HepG2 (cell line): ENCODE measurements at regions not wholly inside any gene's neighbourhood (a gene's known extent, or its start where the extent isn't known, plus 50 kb on each side); places are given as distances from the start of the nearest gene placed in this dataset.

ENCODE experiments used
- ATAC-seq: fragments of 200-7000 bp; cut with Tn5 transposase; 3 replicates; pipeline ENCODE4 v1.9.1; 2020; ENCODE audit warnings: mild to moderate bottlenecking, moderate library complexity
- BruUV-seq: library from RNA; stranded (reverse); fragments of 400-500 nt; replicated peaks from 2 replicates; lab custom pipeline; 2021; lab: Mats Ljungman, UMichigan
- CTCF ChIA-PET: fragments of 300-600 bp; formaldehyde crosslinking; extraction: SDS; loops from one replicate; lab custom pipeline; 2021; ENCODE audit warnings: low total read pairs, inconsistent platforms, low intra/inter-chr PET ratio; lab: Yijun Ruan, JAX
- POLR2A ChIA-PET: fragments of 350-600 bp; sonication (Branson Sonifier 250); formaldehyde crosslinking; loops from one replicate; lab custom pipeline; 2020; ENCODE audit warnings: antibody characterized with exemption, inconsistent platforms; lab: Yijun Ruan, JAX
- DNase-seq: peaks from one replicate; pipeline ENCODE4 v3.0.0-alpha.2; 2015; ENCODE audit warnings: low spot score
- FAIRE-seq: peaks from 3 replicates; lab custom pipeline; 2011; peaks lifted over from hg19 to GRCh38; lab: Jason Lieb, UNC
- H2AFZ ChIP-seq: one replicate; pipeline ENCODE4 v1.6.1; 2011; ENCODE audit warnings: low read length, inconsistent platforms
- H3K27ac ChIP-seq: fragments of 300-600 bp; 3 replicates; pipeline ENCODE4 v1.8.0; 2011; ENCODE audit warnings: mixed run types, mild to moderate bottlenecking, mixed read lengths, low read length, inconsistent platforms; ENCODE audit not compliant: insufficient read depth; ENCODE audit errors: extremely low read length
- H3K27me3 ChIP-seq, 2 experiments: fragments of 200-600 bp in 1 of 2; 2 replicates in 1 of 2; 3 replicates in 1 of 2; pipeline versions ENCODE4 v1.6.0 to v1.8.0; 2011; ENCODE audit warnings: low read length in 2 of 2, mild to moderate bottlenecking in 2 of 2, moderate library complexity in 2 of 2, inconsistent platforms in 1 of 2; ENCODE audit not compliant: insufficient read depth in 2 of 2, control insufficient read depth in 1 of 2
- H3K36me3 ChIP-seq, 2 experiments: fragments of 200-600 bp in 1 of 2; replicated peaks in 1 of 2; 2 replicates in 1 of 2; 3 replicates in 1 of 2; pipeline versions ENCODE4 v1.5.1 to v1.8.0; 2011; ENCODE audit warnings: low read length in 2 of 2, inconsistent platforms in 1 of 2; ENCODE audit not compliant: insufficient read depth in 2 of 2, control insufficient read depth in 1 of 2
- H3K4me1 ChIP-seq: 2 replicates; pipeline ENCODE4 v1.5.1; 2012; ENCODE audit warnings: low read length, inconsistent platforms; ENCODE audit not compliant: insufficient read depth
- H3K4me2 ChIP-seq: 2 replicates; pipeline ENCODE4 v1.6.0; 2011; ENCODE audit warnings: low read depth, low read length, inconsistent platforms
- H3K4me3 ChIP-seq, 3 experiments: fragments of 200-600 bp in 1 of 3; sonication (generic), shearing (Covaris generic) in 1 of 3; replicated peaks in 1 of 3; 2 replicates each; pipeline ENCODE4 v1.5.1; 2011 to 2016; ENCODE audit warnings: low read length in 3 of 3, inconsistent platforms in 2 of 3, low read depth in 2 of 3, mild to moderate bottlenecking in 2 of 3, control low read depth in 1 of 3, mixed read lengths in 1 of 3; ENCODE audit not compliant: insufficient read depth in 1 of 3
- H3K79me2 ChIP-seq: one replicate; pipeline ENCODE4 v1.6.1; 2011; ENCODE audit warnings: low read length, inconsistent platforms; ENCODE audit not compliant: insufficient read depth
- H3K9ac ChIP-seq: 2 replicates; pipeline ENCODE4 v1.6.0; 2011; ENCODE audit warnings: mild to moderate bottlenecking, low read depth, low read length, inconsistent platforms; ENCODE audit not compliant: insufficient read depth
- H3K9me3 ChIP-seq: 2 replicates; pipeline ENCODE4 v1.5.1; 2012; ENCODE audit warnings: mild to moderate bottlenecking, low read length
- H4K20me1 ChIP-seq: 2 replicates; pipeline ENCODE4 v1.6.0; 2011; ENCODE audit warnings: inconsistent platforms, mild to moderate bottlenecking, low read length, moderate library complexity; ENCODE audit not compliant: insufficient read depth
- CEBPB ChIP-seq: IDR thresholded peaks from 2 replicates; pipeline ENCODE4 v1.6.1; 2011; ENCODE audit warnings: low read depth, low read length, improper control_type of control experiment, borderline replicate concordance
- IKZF4 ChIP-seq: sonication (generic); formaldehyde crosslinking; IDR thresholded peaks from 2 replicates; pipeline ENCODE4 v1.5.1; 2020; ENCODE audit warnings: borderline replicate concordance, mild to moderate bottlenecking, low read depth, missing genetic modification reagents; ENCODE audit errors: not compliant biosample characterization
- MED8 ChIP-seq: sonication (generic); formaldehyde crosslinking; IDR thresholded peaks from 2 replicates; pipeline ENCODE4 v1.8.1; 2023; ENCODE audit warnings: mild to moderate bottlenecking, missing genetic modification reagents; ENCODE audit not compliant: insufficient replicate concordance
- POLR2AphosphoS2 ChIP-seq: IDR thresholded peaks from 2 replicates; pipeline ENCODE4 v1.6.1; 2011; ENCODE audit warnings: low read depth, low read length, improper control_type of control experiment
- RCOR2 ChIP-seq: IDR thresholded peaks from 2 replicates; pipeline ENCODE4 v1.6.1; 2016; ENCODE audit warnings: missing biosample characterization, missing genetic modification reagents
- TOE1 ChIP-seq: sonication (generic); formaldehyde crosslinking; IDR thresholded peaks from 2 replicates; pipeline ENCODE4 v1.4.0; 2020; ENCODE audit warnings: mild to moderate bottlenecking, missing genetic modification reagents
- TSC22D2 ChIP-seq: sonication (generic); formaldehyde crosslinking; IDR thresholded peaks from 2 replicates; pipeline ENCODE4 v1.5.1; 2020; ENCODE audit warnings: missing genetic modification reagents, mild to moderate bottlenecking, borderline replicate concordance
- WIZ ChIP-seq: sonication (generic); formaldehyde crosslinking; IDR thresholded peaks from 2 replicates; pipeline ENCODE4 v1.5.1; 2020; ENCODE audit warnings: mild to moderate bottlenecking, missing genetic modification reagents
- ZFP36 ChIP-seq: fragments of 150-350 bp; IDR thresholded peaks from 2 replicates; pipeline ENCODE4 v1.6.1; 2018; ENCODE audit warnings: borderline replicate concordance, low read length, low read depth; ENCODE audit not compliant: partially characterized antibody
- ZFP37 ChIP-seq: sonication (generic); formaldehyde crosslinking; IDR thresholded peaks from 2 replicates; pipeline ENCODE4 v1.4.0; 2020; ENCODE audit warnings: missing genetic modification reagents, borderline replicate concordance
- ZNF616 ChIP-seq: sonication (generic); formaldehyde crosslinking; IDR thresholded peaks from 2 replicates; pipeline ENCODE4 v1.5.0; 2020; ENCODE audit warnings: low read depth, mild to moderate bottlenecking, missing genetic modification reagents
- ZNF746 ChIP-seq: sonication (generic); formaldehyde crosslinking; IDR thresholded peaks from 2 replicates; pipeline ENCODE4 v1.8.0; 2022; ENCODE audit warnings: mild to moderate bottlenecking, missing genetic modification reagents
- ZNF777 ChIP-seq: sonication (generic); formaldehyde crosslinking; IDR thresholded peaks from 2 replicates; pipeline ENCODE4 v1.4.0; 2020; ENCODE audit warnings: missing genetic modification reagents
- ZSCAN31 ChIP-seq: sonication (generic); formaldehyde crosslinking; IDR thresholded peaks from 2 replicates; pipeline ENCODE4 v1.5.0; 2020; ENCODE audit warnings: low read depth, mild to moderate bottlenecking, missing genetic modification reagents
- WGBS: methylation state at CpG from one replicate; pipeline ENCODE4 v1.1.6; 2017; ENCODE audit warnings: low lambda C conversion rate; 5-methylcytosine and 5-hydroxymethylcytosine counted together
- in situ Hi-C: cut with HindIII; loops from 2 replicates; pipeline ENCODE4 v1.10.0; 2017; ENCODE audit warnings: low pct_unique_long_range_greater_than_20kb; ENCODE audit not compliant: extremely low pct_ligation_motif_present
- intact Hi-C: fragments of 100-400 bp; cut with micrococcal nuclease; formaldehyde crosslinking; loops from one replicate; pipeline ENCODE4 v1.10.0; 2022; ENCODE audit not compliant: unreplicated experiment
- TF ChIP-seq, protein P1 (sequence below): sonication (generic); formaldehyde crosslinking; IDR thresholded peaks from 2 replicates; pipeline ENCODE4 v1.4.0; 2020; ENCODE audit warnings: missing genetic modification reagents, borderline replicate concordance

DNA sequence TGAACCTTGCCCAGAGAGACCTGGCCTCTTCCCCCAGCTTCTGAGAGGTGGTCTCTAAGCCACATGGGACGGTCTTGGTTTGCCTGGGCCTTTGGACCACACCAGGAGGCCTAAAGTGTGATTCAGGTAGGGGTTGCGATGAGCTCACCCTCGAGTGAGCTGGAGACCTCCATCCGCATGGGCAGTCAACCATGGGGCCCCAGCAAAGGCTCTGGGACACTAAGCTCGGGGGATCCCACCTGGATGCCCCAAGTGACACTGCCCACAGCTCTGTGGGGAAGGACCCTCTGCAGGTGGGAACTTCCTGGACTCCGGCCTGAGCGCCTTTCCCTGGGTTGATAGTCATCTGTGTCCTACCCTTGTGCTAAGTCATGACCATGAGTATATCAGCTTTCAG is 57.1 kb upstream of the FAM20C start:
- Histone ChIP-seq H3K4me3 (no peak overlapping the region), H3K27me3 (peaks cover 4 to 26% of the 10 kb centered on the region in 2 experiments; a peak in 3 of 5 replicates), H3K4me2 (no peak overlapping the region), H3K79me2 (no peaks in the 10 kb centered on the region), H3K9me3 (no peaks in the 10 kb centered on the region), H3K9ac (no peak overlapping the region), H2AFZ (no peak overlapping the region), H3K27ac (no peak overlapping the region), H3K4me1 (peaks cover 7% of the 10 kb centered on the region), H3K36me3 (no peaks in the 10 kb centered on the region), H4K20me1 (no peaks in the 10 kb centered on the region)
- intact Hi-C loops (no loop called here), in situ Hi-C loops (no loop called here)
- no peak for DNase-seq
- CTCF ChIA-PET: no interaction called here
- 66% methylated on average over 5 of the region's 7 CpGs for WGBS
- BruUV-seq: no TSS peak
- no peak for ATAC-seq
- no peak for FAIRE-seq
- TF ChIP-seq ZFP37 (no peak), ZNF777 (CRISPR knock-in tag) (no peak), TSC22D2 (CRISPR knock-in tag) (no peak), IKZF4 (CRISPR knock-in tag) (no peak), ZFP36 (no peak), WIZ (CRISPR knock-in tag) (no peak), ZNF616 (CRISPR knock-in tag) (no peak), ZNF746 (no peak), ZSCAN31 (CRISPR knock-in tag) (no peak), MED8 (CRISPR knock-in tag) (no peak), CEBPB (no peak), TOE1 (CRISPR knock-in tag) (no peak), RCOR2 (CRISPR knock-in tag) (no peak), POLR2AphosphoS2 (no peak)
- TF ChIP-seq, protein P1, sequence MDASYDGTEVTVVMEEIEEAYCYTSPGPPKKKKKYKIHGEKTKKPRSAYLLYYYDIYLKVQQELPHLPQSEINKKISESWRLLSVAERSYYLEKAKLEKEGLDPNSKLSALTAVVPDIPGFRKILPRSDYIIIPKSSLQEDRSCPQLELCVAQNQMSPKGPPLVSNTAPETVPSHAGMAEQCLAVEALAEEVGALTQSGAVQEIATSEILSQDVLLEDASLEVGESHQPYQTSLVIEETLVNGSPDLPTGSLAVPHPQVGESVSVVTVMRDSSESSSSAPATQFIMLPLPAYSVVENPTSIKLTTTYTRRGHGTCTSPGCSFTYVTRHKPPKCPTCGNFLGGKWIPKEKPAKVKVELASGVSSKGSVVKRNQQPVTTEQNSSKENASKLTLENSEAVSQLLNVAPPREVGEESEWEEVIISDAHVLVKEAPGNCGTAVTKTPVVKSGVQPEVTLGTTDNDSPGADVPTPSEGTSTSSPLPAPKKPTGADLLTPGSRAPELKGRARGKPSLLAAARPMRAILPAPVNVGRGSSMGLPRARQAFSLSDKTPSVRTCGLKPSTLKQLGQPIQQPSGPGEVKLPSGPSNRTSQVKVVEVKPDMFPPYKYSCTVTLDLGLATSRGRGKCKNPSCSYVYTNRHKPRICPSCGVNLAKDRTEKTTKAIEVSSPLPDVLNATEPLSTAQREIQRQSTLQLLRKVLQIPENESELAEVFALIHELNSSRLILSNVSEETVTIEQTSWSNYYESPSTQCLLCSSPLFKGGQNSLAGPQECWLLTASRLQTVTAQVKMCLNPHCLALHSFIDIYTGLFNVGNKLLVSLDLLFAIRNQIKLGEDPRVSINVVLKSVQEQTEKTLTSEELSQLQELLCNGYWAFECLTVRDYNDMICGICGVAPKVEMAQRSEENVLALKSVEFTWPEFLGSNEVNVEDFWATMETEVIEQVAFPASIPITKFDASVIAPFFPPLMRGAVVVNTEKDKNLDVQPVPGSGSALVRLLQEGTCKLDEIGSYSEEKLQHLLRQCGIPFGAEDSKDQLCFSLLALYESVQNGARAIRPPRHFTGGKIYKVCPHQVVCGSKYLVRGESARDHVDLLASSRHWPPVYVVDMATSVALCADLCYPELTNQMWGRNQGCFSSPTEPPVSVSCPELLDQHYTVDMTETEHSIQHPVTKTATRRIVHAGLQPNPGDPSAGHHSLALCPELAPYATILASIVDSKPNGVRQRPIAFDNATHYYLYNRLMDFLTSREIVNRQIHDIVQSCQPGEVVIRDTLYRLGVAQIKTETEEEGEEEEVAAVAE: no peak
- POLR2A ChIA-PET: no interaction called here
